ENCODE measurements at regions not wholly inside any gene's neighbourhood (a gene's known extent, or its start where the extent isn't known, plus 50 kb on each side); places are given as distances from the start of the nearest gene placed in this dataset.

DNA sequence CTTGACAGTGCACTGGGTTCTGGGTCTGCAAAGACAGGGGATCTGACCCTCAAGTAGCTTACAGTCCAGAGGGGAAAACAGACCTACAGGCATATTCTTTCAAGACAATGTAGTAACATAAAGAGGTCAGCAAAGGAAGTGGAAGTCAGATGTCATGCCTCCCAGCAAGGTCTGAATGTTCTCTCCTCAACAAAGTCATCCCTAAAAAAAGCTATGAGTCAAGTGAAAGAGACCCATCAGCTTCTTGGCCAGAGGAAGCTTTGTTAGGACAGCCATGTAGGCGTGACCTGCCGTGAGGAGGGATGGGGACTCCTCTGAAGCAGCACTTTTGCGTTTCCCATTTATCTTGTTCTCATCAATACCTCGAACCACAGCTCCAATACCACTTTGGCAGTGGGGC is 331.6 kb upstream of the NR2F2 start:
- no peak for DNase-seq (ENCODE audit: low read depth in 2 of 2)

- no peak for DNase-seq (ENCODE audit: low read depth in 2 of 2)
These were observed 327.3 kb upstream of the NR2F2 start for GRCh38 chr15:96002890-96003859.

- DNase-seq (ENCODE audit: low read depth in 2 of 2) = no peak
These were observed 324.6 kb upstream of the NR2F2 start for GRCh38 chr15:96005906-96006305.

DNA sequence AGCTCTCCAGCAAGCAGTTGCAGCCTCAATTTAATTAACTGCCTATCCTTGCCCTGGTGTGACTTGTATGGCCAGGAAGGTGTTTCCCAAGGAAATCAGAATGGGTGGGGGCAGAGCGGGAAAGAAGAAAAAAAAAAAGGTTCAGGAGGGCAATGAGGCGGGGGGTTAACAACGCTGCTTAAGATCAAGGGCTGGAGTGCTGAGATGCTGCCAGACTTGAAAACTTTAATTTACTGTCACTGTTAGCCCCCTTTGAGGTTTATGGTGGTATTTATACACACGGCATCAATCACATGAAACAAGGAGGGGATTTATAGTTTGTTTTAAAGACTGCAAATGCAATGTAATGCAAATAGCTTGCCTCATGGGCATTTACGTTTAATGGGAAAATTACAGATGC is 319.4 kb upstream of the NR2F2 start:
- no peak for DNase-seq (ENCODE audit: low read depth in 2 of 2)

GRCh38 chr15:96014939-96015338 is 315.6 kb upstream of the NR2F2 start:
- DNase-seq (ENCODE audit: low read depth in 2 of 2) = no peak

DNA sequence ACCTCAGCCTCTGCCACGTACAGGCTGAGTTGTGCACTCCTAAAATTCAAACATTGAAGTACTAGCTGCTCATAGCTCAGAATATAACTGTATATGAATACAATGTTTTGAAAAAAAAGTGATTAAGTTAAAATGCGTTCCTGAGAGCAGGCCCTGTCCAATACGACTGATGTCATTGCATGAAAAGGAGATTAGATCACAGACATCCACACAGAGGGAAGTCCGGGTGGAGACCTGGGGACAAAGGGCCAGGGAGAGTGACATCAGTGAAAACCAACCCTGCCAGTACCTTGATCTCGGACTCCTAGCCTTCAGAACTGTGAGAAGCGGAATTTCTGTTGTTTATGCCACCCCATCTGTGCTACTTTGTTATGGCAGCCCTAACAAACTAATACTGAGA is 311.4 kb upstream of the NR2F2 start:
- no peak for DNase-seq (ENCODE audit: low read depth in 2 of 2)

DNA sequence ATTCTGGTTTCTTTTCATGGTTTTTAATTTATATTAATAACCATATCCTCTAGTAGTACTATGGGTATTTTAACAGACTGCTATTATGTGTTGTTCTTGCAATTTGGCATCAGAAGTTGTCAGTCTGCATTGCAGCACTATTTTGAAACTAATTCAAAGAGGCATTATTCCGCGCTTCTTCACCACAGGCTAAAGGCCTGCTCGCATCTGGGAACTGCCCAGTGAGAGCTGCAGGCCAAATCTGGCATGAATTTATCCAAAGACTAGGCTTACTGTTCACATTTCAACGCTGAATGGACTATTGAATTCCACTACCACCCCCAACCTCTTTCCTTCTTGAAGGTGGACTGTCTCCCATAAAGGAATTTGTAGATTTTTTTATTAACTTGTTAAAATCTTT is 310.4 kb upstream of the NR2F2 start:
- DNase-seq (ENCODE audit: low read depth in 2 of 2) = no peak

DNA sequence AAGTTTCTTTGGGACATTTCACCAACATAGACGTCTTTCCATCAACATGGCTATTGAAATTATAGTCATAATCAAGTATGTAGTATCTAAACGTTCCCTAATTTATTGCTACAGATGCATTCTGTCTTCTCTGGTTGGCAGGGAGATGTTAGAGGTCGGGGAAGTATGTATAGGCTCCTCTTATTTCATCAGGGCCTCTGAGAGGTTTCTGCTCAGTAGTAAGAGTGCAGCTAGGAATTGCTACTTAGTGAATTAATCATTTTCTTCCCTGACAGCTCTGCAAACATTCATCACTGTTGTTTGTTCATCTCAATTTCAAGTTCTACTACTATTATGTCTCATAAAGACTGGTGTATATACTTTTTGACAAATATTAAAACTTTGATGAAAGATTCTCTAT is 309.7 kb upstream of the NR2F2 start:
- no peak for DNase-seq (ENCODE audit: low read depth in 2 of 2)

GRCh38 chr15:96023081-96023480 is 307.4 kb upstream of the NR2F2 start:
- DNase-seq (ENCODE audit: low read depth in 2 of 2) = no peak

- no peak for DNase-seq (ENCODE audit: low read depth in 2 of 2)
These were observed 303.0 kb upstream of the NR2F2 start for GRCh38 chr15:96027501-96027900.

GRCh38 chr15:96028620-96029019 is 301.9 kb upstream of the NR2F2 start:
- no peak for DNase-seq (ENCODE audit: low read depth in 2 of 2)

DNA sequence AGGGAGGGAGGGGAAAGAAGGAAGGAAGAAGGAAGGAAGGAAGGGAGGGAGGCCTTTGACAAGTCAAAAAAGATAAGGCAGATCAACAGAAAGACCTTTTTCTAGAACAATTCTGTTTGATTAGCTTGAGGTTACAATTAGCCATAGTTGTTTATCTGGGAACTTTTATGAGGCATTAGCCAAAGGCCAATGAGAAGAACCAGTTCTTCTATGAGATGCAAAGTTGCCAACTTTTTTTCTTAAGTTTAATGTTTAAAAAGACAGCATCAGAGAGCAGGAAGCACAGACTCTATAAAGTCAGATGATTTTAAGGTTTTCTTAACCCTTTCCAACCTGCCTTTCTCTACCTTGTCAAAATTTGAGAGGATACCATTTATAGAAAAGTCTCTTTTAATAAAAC is 301.3 kb upstream of the NR2F2 start:
- no peak for DNase-seq (ENCODE audit: low read depth in 2 of 2)

GRCh38 chr15:96031426-96032110 is 298.9 kb upstream of the NR2F2 start:
- DNase-seq (ENCODE audit: low read depth in 2 of 2) = no peak

GRCh38 chr15:96035091-96035490 is 295.4 kb upstream of the NR2F2 start:
- no peak for DNase-seq (ENCODE audit: low read depth in 2 of 2)

DNA sequence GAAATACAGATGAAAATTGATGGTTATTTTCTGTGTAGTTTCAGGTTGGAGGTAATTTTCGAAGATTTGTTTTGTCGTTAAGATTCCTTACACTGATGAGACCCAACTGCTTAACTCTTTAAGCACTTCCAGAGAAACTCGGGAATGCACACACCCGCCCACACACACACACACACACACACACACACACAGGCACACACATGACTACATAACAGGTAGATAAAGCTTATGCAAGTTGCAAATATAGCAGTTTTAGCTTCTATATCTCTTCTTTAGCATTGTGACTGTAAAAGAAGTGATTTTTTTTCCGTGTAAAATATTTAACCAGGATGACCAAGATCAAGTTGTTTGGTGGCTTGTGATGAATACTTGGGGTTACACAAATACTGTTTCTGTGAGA is 294.9 kb upstream of the NR2F2 start:
- no peak for DNase-seq (ENCODE audit: low read depth in 2 of 2)

DNA sequence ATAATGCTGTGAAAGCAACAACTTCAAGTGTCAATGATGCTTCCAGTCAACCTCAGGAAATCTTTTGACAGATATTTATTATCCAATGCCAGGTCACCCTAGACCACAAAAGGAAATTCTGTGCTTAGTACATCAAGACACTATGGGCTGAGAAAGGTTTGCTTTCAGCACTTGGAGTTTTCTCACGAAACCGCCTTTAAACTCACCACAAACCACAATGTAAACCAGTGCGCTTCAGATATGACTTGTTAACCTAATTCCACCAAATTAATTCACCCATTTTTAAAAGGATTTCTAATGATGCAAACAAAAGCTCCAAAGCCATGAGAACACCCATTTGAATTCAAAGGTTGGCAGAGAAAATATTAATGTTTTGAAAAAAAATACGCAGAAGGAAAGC is 292.9 kb upstream of the NR2F2 start:
- no peak for DNase-seq (ENCODE audit: low read depth in 2 of 2)

DNA sequence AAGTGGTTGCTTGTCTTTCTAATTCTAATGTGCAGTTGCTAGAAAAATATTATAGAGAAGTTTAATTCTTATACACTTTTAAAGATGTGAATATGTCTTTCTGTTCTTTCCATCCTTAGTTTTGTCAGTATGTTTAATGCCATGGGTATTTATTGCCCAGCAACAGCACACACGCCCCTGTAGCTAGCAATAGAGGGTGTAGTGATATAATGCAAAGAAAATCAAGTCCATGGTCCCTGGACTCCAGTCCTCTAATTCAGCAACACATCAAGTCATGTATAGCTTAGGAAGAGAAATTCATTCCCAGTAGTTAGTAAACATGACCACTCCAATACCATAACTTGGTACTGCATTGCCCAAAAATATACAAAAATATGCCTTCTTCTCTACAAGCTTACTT is 292.4 kb upstream of the NR2F2 start:
- DNase-seq (ENCODE audit: low read depth in 2 of 2) = no peak

- no peak for DNase-seq (ENCODE audit: low read depth in 2 of 2)
These were observed 291.9 kb upstream of the NR2F2 start for GRCh38 chr15:96038650-96039049.

DNA sequence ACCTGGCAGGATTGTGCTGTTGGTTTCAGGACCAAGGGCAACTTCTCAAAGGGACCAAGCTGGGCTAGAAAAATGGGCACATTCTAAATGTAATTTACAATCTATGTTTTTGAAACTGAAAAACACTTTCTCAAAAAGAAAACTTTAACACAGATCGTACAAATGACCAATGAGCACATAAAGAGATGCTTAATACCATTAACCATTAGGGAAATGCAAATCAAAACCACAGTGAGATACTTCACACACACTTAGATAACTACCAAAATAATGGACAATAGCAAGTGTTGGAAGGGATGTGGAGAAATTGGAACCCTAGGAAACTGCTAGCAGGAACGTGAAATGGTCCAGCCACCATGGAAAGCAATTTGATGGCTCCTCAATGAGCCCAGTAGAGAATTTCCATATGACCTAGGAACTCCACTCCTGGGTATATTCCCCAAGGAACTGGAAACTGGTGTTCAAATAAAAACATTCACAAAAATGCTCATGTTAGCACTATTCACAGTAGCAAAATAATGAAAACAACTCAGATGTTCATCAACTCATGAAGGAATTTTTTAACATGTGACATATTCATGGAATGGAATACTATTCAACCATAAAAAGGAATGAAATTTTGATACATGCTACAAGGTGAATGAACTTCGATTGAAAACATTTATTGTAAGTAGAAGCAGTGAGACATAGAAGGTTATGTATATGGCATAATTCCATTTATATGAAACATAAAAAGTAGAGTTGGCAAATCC is 288.3 kb upstream of the NR2F2 start:
- DNase-seq (ENCODE audit: low read depth in 2 of 2) = no peak

DNA sequence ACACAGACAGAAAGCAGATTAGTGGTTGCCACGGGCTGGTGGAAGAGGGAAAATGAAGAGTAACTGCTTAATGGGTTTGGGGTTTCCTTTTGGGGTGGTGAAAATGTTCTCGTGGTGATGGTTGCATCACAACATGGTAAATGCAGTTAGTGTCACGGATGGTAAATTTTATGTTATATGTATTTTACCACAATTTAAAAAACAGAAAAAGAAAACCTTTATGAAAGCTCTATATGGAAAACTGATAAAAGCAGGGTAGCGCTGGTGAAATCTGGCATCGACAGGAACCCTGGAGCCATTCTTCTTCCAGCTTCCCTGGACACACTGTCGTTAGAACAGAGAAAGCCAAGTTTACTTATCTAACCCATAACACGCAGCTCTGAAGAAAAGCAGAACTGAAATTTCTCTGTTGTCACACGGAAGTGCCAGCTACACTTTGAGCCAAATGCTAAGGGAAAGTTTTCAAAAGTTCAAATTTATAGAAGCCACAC is 287.7 kb upstream of the NR2F2 start:
- DNase-seq (ENCODE audit: low read depth in 2 of 2) = no peak

DNA sequence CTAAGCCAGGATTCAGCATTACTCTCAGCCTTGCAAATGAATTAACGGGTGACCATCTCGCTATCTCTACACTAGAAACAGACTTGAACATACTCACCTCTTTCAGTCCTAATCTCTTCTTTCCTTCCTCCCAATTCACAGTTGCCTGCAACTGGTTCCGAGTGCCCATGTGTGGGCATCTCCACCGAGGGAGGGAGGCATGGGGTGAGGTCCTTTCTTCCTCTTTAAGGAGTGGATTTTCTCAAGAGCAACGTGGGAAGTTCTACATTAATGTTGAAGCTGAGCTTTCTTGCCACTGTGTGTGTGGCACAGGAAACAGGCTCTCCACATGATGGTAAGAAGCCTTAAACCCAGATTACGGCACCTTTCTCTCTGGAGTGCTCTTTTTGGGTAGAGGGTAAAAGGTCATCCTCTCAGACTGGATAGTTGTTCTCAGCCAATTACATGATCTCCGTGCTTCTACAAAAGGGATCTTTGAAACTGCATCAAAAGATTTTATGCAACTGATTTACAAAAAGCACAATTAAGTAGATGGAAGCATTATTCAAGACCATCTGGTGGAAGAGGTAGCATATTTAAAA is 286.8 kb upstream of the NR2F2 start:
- no peak for DNase-seq (ENCODE audit: low read depth in 2 of 2)

Data from stimulated activated CD4-positive, alpha-beta T cell treated with anti-CD3 and anti-CD28 coated beads, Interleukin-15, amount 100 ng/mL, for 48 hours (primary cell).